Spinal cord (tissue), 9 donors: ENCODE measurements at regions not wholly inside any gene's neighbourhood (a gene's known extent, or its start where the extent isn't known, plus 50 kb on each side); places are given as distances from the start of the nearest gene placed in this dataset.

Experiments
- DNase-seq, 6 donors: peaks; one replicate each; pipeline versions ENCODE4 v3.0.0 to v3.0.0-alpha.2; 2013 to 2015; ENCODE audit warnings: low spot score in 6 of 6, low read depth in 4 of 6
- H3K27ac ChIP-seq: one replicate; pipeline ENCODE4 v1.5.1; 2013; ENCODE audit warnings: low read depth, low read length, control low read depth
- H3K27me3 ChIP-seq: one replicate; pipeline ENCODE4 v1.6.1; 2013; ENCODE audit warnings: low read length; ENCODE audit not compliant: control insufficient read depth, insufficient read depth
- H3K36me3 ChIP-seq: one replicate; pipeline ENCODE4 v1.6.1; 2013; ENCODE audit warnings: low read length; ENCODE audit not compliant: control insufficient read depth, insufficient read depth
- H3K4me1 ChIP-seq: one replicate; pipeline ENCODE4 v1.6.1; 2013; ENCODE audit warnings: low read length; ENCODE audit not compliant: control insufficient read depth, insufficient read depth
- H3K4me3 ChIP-seq: one replicate; pipeline ENCODE4 v1.5.1; 2013; ENCODE audit warnings: low read depth, low read length, control low read depth
- H3K9me3 ChIP-seq: one replicate; pipeline ENCODE4 v1.6.1; 2013; ENCODE audit warnings: low read length; ENCODE audit not compliant: control insufficient read depth, insufficient read depth
- WGBS: methylation state at CpG from one replicate; pipeline ENCODE4 v1.1.5; 2013; ENCODE audit warnings: missing lambda C conversion rate; ENCODE audit not compliant: insufficient coverage; 5-methylcytosine and 5-hydroxymethylcytosine counted together
- donor health status: healthy.

DNA sequence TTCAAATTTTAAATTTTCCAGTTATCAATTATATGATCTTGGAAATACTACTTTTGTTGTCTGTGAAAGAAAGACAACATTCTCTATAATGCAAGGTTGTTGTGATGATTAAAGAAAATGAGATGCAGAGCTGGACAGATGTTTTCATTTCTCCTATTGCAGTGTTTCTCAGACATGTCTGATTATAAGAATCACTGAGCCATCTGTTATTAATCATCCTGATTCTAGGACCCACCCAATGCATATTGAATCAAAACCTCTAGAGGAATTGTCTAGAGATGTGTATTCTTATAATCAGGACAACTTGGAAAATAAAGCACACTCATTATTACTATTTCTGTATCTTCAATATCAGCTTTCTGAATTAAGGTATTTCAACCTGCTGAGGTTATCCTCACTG lies 121.1 kb upstream of the ASTN2 start:
- Histone ChIP-seq H3K4me3 (no peak overlapping the region), H3K27me3 (no peaks in the 10 kb centered on the region), H3K27ac (no peak overlapping the region), H3K36me3 (no peaks in the 10 kb centered on the region), H3K4me1 (no peaks in the 10 kb centered on the region), H3K9me3 (no peaks in the 10 kb centered on the region)
- no peak for DNase-seq

DNA sequence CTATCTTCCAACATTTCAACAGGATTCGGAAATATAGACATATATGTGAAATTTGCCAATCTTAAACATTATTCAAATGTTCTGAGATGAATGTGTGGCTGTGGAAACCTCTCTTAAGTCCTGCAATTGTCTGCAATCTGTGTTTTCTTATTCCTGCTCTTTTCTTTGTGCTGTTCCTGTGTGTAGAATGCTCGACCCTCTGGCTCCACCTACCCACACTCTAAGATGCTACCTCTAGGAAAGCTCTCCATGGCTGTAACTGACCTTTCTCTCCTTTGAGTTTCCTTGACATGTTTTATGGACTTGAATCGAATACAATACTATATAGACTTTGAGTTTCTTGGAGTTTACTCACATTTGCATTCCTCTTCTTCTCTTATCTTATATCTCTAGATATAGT lies 120.6 kb upstream of the ASTN2 start:
- Histone ChIP-seq H3K9me3 (no peaks in the 10 kb centered on the region), H3K27ac (no peak overlapping the region), H3K36me3 (no peaks in the 10 kb centered on the region), H3K27me3 (no peaks in the 10 kb centered on the region), H3K4me3 (no peak overlapping the region), H3K4me1 (no peaks in the 10 kb centered on the region)
- peak in 2 of 6 donors; percentile 27 to 52 for DNase-seq
- WGBS = 20% methylated on average over 1 of the region's 3 CpGs

DNA sequence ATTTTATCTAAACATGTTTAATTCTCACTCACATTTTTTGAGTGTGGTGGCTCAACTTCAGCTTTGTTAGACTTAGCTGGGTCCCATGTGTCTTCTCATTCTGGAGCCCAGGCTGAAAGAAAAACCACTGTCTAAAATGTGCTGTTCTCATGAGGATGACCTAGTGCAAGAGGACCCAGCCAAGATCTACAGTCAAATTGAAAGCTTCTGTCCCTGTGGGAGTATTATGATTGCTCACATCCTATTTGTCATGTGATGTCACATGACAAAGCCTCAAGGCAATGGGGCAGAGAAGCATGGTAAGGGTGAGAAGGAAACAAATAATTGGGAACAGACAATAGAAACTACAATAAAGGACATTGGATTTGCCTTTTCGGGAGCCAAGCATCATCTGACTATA lies 113.4 kb upstream of the ASTN2 start:
- WGBS = no CpG with 5 or more reads among the region's 1 CpG
- H3K4me3 ChIP-seq = no peak overlapping the region
- no peaks in the 10 kb centered on the region for H3K36me3 ChIP-seq
- no peaks in the 10 kb centered on the region for H3K27me3 ChIP-seq
- H3K4me1 ChIP-seq = no peaks in the 10 kb centered on the region
- DNase-seq = no peak
- H3K9me3 ChIP-seq = peaks cover 2% of the 10 kb centered on the region
- peak overlapping the region; percentile 3 for H3K27ac ChIP-seq

DNA sequence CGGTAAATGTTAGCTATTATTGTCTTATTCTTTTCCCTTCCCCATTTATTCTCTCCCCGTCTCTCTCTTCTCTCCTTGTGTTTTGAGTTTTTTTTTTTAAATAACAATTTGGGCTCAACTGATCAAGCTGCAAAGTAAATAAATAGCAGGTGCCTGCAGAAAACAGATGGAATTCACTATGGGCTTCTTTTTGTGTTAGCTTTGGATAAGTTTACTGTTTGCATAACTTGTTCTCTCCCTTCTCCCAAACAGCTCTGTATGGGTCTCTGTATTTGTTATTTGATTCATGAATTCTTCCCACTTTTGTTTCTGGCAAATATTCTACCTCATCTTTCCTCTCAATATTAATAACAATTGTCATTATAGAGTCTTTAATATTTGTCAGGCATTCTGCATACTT lies 111.8 kb upstream of the ASTN2 start:
- Histone ChIP-seq H3K27ac (no peak overlapping the region), H3K4me1 (no peaks in the 10 kb centered on the region), H3K27me3 (no peaks in the 10 kb centered on the region), H3K4me3 (no peak overlapping the region), H3K9me3 (peaks cover 2% of the 10 kb centered on the region), H3K36me3 (no peaks in the 10 kb centered on the region)
- WGBS = no CpG with 5 or more reads among the region's 2 CpGs
- DNase-seq = peak in 1 of 6 donors; percentile 45

DNA sequence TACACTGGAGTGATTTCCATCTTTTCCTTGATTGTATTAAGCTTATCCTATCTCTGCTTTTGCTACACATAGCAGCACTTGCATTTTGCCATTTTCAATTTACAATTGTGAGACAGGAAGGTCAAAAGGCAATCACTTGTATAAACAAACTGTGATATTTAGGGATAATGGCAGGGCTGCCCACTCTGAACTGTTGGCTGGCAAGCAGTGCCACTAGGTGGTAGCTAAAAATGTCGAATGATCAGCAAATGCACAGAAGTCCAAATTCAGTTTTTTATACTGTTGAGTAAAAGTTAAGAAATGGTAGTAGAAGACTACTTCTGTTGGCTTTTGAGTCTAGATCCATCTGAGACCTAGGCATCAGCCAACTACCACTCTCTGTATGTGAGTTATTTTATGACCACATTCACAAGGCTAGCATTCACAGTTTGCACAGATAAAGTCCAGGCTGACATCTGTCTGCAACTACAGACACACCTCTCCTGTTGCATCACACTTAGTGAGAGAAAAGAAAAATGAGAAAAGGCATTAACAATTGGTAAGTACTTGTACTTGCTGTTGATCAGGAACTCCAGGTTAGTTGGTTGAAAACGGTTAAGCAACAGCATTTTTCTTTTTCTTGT lies 108.8 kb upstream of the ASTN2 start:
- no peak for DNase-seq
- WGBS = 79% methylated on average over 2 of the region's 2 CpGs

GRCh38 chr9:117521293-117521692 lies 106.4 kb upstream of the ASTN2 start:
- H3K27ac ChIP-seq = no peak overlapping the region
- peaks cover 2% of the 10 kb centered on the region for H3K9me3 ChIP-seq
- DNase-seq = peak in 2 of 6 donors; percentile 67 to 85
- WGBS = 75% methylated on average over 3 of the region's 4 CpGs
- no peak overlapping the region for H3K4me3 ChIP-seq
- no peaks in the 10 kb centered on the region for H3K4me1 ChIP-seq
- no peaks in the 10 kb centered on the region for H3K27me3 ChIP-seq
- no peaks in the 10 kb centered on the region for H3K36me3 ChIP-seq

More for the DNA sequence above, 108.8 kb upstream of the ASTN2 start:
- Histone ChIP-seq H3K27me3 (no peaks in the 10 kb centered on the region), H3K4me1 (no peaks in the 10 kb centered on the region), H3K9me3 (peaks cover 2% of the 10 kb centered on the region), H3K27ac (no peak overlapping the region), H3K4me3 (no peak overlapping the region), H3K36me3 (no peaks in the 10 kb centered on the region)

- WGBS = 75% methylated on average over 2 of the region's 4 CpGs
- Histone ChIP-seq H3K4me3 (no peak overlapping the region), H3K9me3 (no peaks in the 10 kb centered on the region), H3K27me3 (no peaks in the 10 kb centered on the region), H3K27ac (no peak overlapping the region), H3K36me3 (no peaks in the 10 kb centered on the region), H3K4me1 (no peaks in the 10 kb centered on the region)
- DNase-seq = no peak
These were observed 102.1 kb upstream of the ASTN2 start for GRCh38 chr9:117516676-117517632.

- no peak overlapping the region for H3K4me3 ChIP-seq
- H3K36me3 ChIP-seq = no peaks in the 10 kb centered on the region
- WGBS = 100% methylated on average over 2 of the region's 4 CpGs
- no peaks in the 10 kb centered on the region for H3K27me3 ChIP-seq
- H3K4me1 ChIP-seq = peaks cover 3% of the 10 kb centered on the region
- peak in 1 of 6 donors; percentile 63 for DNase-seq
- no peak overlapping the region for H3K27ac ChIP-seq
- no peaks in the 10 kb centered on the region for H3K9me3 ChIP-seq
These were observed 97.1 kb upstream of the ASTN2 start for GRCh38 chr9:117511852-117512481.

DNA sequence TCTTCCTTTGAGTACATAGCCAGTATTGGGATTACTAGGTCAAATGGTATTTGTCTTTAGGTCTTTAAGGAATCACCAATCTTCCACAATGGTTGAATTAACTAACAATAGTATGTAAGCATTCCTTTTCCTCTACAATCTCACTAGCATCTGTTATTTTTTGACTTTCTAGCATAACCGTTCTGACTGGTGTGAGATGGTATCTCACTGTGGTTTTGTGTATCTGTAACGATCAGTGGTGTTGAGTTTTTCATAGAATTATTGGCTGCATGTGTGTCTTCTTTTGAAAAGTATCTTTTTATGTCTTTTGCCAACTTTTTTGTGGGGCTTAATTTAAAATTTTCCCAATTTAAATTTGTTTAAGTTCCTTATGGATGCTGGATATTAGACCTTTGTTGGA lies 81.5 kb upstream of the ASTN2 start:
- Histone ChIP-seq H3K9me3 (no peaks in the 10 kb centered on the region), H3K4me1 (no peaks in the 10 kb centered on the region), H3K4me3 (no peak overlapping the region), H3K27me3 (no peaks in the 10 kb centered on the region), H3K36me3 (no peaks in the 10 kb centered on the region), H3K27ac (no peak overlapping the region)
- WGBS = no CpG with 5 or more reads among the region's 2 CpGs
- DNase-seq = no peak
